ENCODE measurements at regions not wholly inside any gene's neighbourhood (a gene's known extent, or its start where the extent isn't known, plus 50 kb on each side); places are given as distances from the start of the nearest gene placed in this dataset.

- TF ChIP-seq SIRT6 (IDR thresholded peaks at IDR 0.05; ENCODE audit: low read length), result no peak
- no peak for TF ChIP-seq TAF7 (optimal IDR thresholded peaks at IDR 0.05; ENCODE audit: borderline replicate concordance, low read depth, low read length)
Observed at GRCh38 chr10:33612116-33612515, 277.6 kb upstream of the NRP1 start (continued).

Measured in H1 (cell line).